Suppressor macrophage (primary cell): ENCODE measurements at regions not wholly inside any gene's neighbourhood (a gene's known extent, or its start where the extent isn't known, plus 50 kb on each side); places are given as distances from the start of the nearest gene placed in this dataset.

ENCODE experiments used
- DNase-seq, 4 experiments: peaks; one replicate each; pipeline ENCODE4 v3.0.0-alpha.2; 2020 to 2022

- no peak for DNase-seq
Measured at GRCh38 chr2:205937211-205937610, 148.8 kb downstream of the INO80D start.

GRCh38 chr2:205936446-205936845 lies 149.5 kb downstream of the INO80D start:
- DNase-seq = peak in 1 of 4 experiments; percentile 16

GRCh38 chr2:205934443-205934842 lies 151.5 kb downstream of the INO80D start:
- DNase-seq = peak in 3 of 4 experiments; percentile 37 to 43 (median 40)

GRCh38 chr2:205932861-205933260 lies 153.1 kb downstream of the INO80D start:
- peak; percentile 31 to 58 (median 42) for DNase-seq

GRCh38 chr2:205931388-205931787 lies 154.6 kb downstream of the INO80D start:
- DNase-seq = no peak

GRCh38 chr2:205930209-205930608 lies 155.8 kb downstream of the INO80D start:
- DNase-seq = peak; percentile 46 to 73 (median 66)

GRCh38 chr2:205929246-205929942 lies 156.6 kb downstream of the INO80D start:
- DNase-seq = no peak

- peak; percentile 87 to 93 (median 90) for DNase-seq
Measured at GRCh38 chr2:205925373-205926337, 160.3 kb downstream of the INO80D start.

GRCh38 chr2:205924676-205925075 lies 161.3 kb downstream of the INO80D start:
- DNase-seq = no peak

GRCh38 chr2:205915130-205915524 lies 170.8 kb downstream of the INO80D start:
- no peak for DNase-seq

GRCh38 chr2:205914213-205915129 lies 171.5 kb downstream of the INO80D start:
- DNase-seq = no peak

- DNase-seq = no peak
Measured at GRCh38 chr2:205913668-205914067, 172.3 kb downstream of the INO80D start.

- no peak for DNase-seq
Measured at GRCh38 chr2:205911306-205911705, 174.7 kb downstream of the INO80D start.

GRCh38 chr2:205909184-205909572 lies 176.8 kb downstream of the INO80D start:
- no peak for DNase-seq

GRCh38 chr2:205908212-205909183 lies 177.5 kb downstream of the INO80D start:
- DNase-seq = no peak

GRCh38 chr2:205906419-205906818 lies 179.6 kb downstream of the INO80D start:
- no peak for DNase-seq

- no peak for DNase-seq
Measured at GRCh38 chr2:205905576-205905975, 180.4 kb downstream of the INO80D start.

GRCh38 chr2:205904873-205905272 lies 181.1 kb downstream of the INO80D start:
- no peak for DNase-seq

GRCh38 chr2:205903549-205904129 lies 182.3 kb downstream of the INO80D start:
- DNase-seq = peak; percentile 72 to 82 (median 79)

GRCh38 chr2:205902900-205903237 lies 183.1 kb downstream of the INO80D start:
- DNase-seq = no peak
